Panc1 (cell line): ENCODE measurements at regions not wholly inside any gene's neighbourhood (a gene's known extent, or its start where the extent isn't known, plus 50 kb on each side); places are given as distances from the start of the nearest gene placed in this dataset.

Experiments used
- POLR2AphosphoS5 ChIP-seq: IDR thresholded peaks from 2 replicates; pipeline ENCODE4 v1.6.1; 2012; ENCODE audit warnings: mild to moderate bottlenecking, low read depth, low read length, moderate library complexity
- SIN3A ChIP-seq: IDR thresholded peaks from 2 replicates; pipeline ENCODE4 v1.6.1; 2012; ENCODE audit warnings: low read depth, mild to moderate bottlenecking, low read length, moderate library complexity, borderline replicate concordance; ENCODE audit not compliant: insufficient read depth
- TF ChIP-seq, protein P1 (sequence below): fragments of 450-650 bp; IDR thresholded peaks from 2 replicates; pipeline ENCODE4 v1.5.1; 2017; ENCODE audit warnings: mild to moderate bottlenecking

GRCh38 chr7:97421307-97421930 lies 303.9 kb downstream of the SDHAF3 start:
- TF ChIP-seq, protein P1, sequence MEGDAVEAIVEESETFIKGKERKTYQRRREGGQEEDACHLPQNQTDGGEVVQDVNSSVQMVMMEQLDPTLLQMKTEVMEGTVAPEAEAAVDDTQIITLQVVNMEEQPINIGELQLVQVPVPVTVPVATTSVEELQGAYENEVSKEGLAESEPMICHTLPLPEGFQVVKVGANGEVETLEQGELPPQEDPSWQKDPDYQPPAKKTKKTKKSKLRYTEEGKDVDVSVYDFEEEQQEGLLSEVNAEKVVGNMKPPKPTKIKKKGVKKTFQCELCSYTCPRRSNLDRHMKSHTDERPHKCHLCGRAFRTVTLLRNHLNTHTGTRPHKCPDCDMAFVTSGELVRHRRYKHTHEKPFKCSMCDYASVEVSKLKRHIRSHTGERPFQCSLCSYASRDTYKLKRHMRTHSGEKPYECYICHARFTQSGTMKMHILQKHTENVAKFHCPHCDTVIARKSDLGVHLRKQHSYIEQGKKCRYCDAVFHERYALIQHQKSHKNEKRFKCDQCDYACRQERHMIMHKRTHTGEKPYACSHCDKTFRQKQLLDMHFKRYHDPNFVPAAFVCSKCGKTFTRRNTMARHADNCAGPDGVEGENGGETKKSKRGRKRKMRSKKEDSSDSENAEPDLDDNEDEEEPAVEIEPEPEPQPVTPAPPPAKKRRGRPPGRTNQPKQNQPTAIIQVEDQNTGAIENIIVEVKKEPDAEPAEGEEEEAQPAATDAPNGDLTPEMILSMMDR = no peak
- no peak for TF ChIP-seq SIN3A
- no peak for TF ChIP-seq POLR2AphosphoS5
